ENCODE measurements at regions not wholly inside any gene's neighbourhood (a gene's known extent, or its start where the extent isn't known, plus 50 kb on each side); places are given as distances from the start of the nearest gene placed in this dataset.
A peak's percentile ranks its signal among the peaks of the same experiment; 100 is the strongest.

DNA sequence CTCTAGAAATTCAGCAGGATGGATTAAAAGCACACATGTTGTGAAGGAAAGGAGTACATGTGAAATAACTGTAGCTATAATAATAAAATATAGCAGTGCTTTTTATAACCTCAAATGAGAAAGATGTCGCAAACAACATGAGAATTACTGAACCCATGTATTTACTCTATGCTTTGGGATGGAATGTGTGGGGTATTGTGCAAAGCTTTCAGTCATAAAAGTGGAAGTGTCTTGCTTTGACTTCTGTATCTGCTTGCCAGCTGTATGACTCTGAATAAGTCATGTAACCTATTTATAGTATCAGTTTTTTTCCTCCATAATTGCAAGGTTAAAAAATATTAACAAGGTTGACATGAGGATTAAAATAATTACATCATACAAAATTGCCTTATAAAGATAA, 519.3 kb upstream of the CADM2 start:
- no peak for DNase-seq (ENCODE audit: low spot score)

DNA sequence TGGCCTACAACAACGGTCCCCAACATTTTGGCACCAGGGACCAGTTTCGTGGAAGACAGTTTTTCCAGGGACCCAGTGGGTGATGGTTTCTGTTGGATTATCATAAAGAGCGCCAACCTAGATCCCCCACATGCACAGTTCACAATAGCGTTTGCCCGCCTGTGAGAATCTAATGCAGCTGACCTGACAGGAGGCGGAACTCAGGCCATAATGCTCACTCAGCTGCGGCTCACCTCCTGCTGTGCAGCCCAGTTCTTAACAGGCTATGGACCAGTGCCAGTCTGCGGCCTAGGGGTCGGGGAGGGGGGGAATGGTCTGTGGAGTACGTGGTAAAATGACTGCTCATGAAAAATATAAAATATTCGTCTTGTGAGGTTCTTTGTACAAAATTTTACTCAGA, 518.5 kb upstream of the CADM2 start:
- no peak for DNase-seq (ENCODE audit: low spot score)

DNA sequence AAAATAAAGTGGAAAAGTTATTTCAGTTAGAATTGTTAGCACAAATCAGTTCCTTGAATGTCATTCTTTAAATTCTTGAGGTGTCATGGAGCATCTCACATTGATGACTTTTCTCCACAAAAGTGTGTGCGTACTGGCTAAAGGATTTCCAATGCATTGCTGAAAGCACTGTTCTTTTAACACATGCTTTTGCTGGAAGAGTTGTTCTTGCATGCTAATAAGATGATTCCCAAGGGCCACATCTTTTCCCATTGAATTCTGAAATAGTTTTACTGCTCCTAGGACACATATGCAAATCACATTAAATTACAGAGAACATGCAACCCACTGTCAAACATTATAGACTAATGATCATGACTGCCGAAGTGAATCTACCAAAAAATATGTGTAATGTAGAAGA, 516.3 kb upstream of the CADM2 start:
- no peak for DNase-seq (ENCODE audit: low spot score)

DNA sequence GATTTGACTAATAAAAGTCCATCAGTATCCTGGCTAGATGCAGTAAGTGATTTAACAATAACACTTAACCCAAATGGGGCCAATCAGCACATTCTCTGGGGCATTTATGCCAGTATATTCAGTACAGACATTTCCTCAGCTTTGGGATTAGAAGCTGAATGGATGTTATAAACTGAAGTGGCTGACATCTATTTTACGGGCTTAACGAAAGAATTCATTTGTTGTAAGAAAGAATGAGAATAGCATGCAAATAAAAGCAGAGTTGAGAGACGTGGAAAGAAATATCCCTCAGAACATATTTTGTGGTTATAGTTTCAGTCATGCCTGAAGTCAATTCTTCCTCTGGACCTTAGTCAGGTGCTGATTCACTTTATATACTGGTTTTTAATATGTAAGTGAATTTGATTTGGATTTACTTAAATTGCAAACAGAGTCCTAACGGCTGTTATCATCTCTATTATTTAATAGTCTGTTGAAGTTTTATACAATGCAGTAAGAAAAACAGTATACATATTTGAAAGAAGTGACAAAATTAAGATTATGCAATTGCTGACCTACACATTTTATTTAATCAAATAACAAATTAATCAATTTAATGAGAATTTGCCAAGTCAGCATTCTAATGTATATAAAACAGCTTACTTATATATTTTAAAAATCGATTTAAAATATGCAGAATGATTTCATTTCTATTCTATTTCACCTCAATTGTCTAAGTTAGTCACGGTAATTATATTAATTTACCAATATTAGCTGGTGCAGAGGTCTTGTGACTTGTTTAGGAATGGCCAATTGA, 513.9 kb upstream of the CADM2 start:
- no peak for DNase-seq (ENCODE audit: low spot score)

DNA sequence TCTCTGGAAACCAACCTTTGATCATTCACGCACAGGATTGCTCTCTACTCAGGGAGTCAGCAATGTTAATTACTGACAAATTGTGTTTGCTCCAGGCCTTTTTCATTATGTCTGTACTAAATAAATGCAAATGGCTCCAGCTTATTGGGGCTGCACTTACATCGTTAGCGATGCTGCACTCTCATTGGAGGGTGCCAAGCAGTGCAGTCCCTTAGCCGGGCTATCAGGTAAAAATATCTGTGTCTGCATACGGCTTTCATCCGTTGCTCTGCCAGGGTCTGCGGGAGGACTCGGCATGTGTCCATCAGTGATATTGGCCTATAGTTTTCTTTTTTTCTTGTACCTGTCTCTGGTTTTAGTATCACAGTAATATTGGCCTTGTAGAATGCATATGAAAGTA, 471.5 kb upstream of the CADM2 start:
- no peak for DNase-seq (ENCODE audit: low spot score)

DNA sequence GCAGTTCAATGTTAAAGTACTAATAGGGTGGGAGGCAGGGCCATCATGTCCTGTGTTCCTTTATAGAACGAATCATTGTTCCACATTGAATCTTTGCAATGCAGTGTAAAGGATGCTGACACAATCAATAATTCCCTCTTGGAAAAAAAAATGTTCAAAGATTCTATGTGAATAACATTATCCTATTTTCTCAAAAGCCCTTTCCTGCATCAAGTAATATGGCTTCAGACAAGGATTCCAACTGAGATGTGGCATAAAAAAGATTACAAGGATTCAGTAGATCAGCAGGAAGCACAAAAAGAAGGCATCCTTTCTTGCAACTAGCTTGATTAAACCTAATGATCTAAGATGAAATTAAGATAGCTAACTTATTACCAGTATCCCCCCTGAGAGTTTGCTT, 454.0 kb upstream of the CADM2 start:
- no peak for DNase-seq (ENCODE audit: low spot score)

DNA sequence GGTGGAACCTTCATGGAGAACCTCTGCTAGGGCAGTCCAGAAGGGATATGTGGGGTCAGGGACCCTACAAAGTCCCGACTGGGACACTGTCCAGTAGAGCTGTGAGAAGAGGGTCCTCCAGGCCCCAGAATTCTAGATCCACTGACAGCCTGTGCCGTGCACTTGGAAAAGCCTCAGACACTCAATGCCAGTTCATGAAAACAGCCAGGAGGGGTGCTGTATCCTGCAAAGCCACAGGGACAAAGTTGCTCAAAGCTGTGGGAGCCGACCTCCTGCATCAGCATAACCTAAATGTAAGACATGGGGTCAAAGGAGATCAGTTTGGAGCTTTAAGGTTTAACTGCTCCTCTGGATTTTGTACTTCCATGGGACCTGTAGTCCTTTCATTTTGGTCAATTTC, 448.8 kb upstream of the CADM2 start:
- no peak for DNase-seq (ENCODE audit: low spot score)

DNA sequence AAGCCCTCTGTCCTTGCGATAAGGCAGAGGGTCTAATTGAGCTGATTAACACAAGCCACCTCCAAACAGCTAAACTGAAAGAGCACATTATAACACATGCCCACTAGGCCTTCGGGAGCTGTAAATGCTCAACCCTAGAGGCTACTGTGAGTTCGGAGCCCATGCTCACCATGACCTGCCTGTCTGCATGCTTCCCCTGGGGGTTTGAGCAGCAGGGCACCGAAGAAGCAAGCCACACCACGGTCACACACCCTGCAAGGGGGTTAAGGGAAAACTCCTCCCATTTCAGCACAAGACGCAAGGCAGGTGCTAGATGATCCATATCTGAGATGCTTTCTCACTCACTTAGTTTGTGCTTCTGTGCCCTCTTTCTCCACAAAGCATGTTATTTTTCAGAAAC, 435.9 kb upstream of the CADM2 start:
- DNase-seq (ENCODE audit: low spot score) = no peak

DNA sequence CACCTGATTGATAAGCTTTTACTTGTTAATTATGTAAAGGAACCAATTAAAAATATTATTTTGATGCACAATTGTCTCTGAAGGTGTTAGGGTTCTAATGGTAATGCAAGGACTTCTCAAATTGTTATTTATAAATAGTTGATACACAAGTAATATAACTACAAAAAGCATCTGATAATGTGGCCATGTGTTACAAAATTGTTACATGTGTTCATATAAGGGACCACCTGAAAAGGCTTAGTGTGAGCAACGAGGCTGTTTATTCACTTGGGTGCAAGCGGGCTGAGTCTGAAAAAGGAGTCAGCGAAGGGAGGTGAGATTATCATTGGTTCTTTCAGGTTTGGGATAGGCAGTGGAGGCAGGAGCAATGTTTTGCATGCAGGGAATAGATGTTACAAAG, 421.9 kb upstream of the CADM2 start:
- no peak for DNase-seq (ENCODE audit: low spot score)

DNA sequence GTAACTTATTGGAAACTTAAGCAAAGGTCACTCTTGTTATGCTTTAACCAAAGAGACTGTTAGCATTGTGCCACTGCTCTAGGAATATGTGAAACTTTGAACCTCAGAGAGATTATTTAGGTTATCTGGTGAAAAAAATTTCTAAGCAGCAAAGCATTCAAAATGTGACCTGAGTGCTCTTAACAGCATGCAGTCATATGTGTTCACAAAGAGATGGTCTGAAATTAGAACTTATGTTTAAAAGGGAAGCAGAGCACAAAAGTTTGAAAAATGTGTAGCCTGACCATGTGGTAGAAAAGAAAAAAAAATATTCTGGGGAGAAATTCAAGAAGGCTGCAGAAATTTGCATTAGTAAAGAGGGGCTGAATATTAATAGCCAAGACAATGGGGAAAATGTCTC, 420.2 kb upstream of the CADM2 start:
- no peak for DNase-seq (ENCODE audit: low spot score)

DNA sequence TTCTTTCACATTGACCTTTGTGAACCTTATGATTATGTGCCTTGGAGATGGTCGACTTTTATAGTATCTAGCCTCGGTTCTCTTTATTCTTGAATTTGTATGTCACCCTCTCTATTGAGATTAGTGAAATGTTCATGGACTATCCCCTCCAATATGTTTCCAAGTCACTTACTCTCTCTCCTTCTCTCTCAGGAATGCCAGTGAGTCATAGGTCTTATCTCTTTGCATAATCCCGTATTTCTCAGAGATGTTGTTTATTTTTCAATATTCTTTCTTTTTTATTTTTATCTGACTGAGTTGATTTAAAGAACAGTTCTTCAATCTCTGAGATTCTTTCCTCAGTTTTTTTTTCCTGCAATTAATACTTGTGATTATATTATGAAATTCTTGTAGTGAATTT, 411.6 kb upstream of the CADM2 start:
- no peak for DNase-seq (ENCODE audit: low spot score)

DNA sequence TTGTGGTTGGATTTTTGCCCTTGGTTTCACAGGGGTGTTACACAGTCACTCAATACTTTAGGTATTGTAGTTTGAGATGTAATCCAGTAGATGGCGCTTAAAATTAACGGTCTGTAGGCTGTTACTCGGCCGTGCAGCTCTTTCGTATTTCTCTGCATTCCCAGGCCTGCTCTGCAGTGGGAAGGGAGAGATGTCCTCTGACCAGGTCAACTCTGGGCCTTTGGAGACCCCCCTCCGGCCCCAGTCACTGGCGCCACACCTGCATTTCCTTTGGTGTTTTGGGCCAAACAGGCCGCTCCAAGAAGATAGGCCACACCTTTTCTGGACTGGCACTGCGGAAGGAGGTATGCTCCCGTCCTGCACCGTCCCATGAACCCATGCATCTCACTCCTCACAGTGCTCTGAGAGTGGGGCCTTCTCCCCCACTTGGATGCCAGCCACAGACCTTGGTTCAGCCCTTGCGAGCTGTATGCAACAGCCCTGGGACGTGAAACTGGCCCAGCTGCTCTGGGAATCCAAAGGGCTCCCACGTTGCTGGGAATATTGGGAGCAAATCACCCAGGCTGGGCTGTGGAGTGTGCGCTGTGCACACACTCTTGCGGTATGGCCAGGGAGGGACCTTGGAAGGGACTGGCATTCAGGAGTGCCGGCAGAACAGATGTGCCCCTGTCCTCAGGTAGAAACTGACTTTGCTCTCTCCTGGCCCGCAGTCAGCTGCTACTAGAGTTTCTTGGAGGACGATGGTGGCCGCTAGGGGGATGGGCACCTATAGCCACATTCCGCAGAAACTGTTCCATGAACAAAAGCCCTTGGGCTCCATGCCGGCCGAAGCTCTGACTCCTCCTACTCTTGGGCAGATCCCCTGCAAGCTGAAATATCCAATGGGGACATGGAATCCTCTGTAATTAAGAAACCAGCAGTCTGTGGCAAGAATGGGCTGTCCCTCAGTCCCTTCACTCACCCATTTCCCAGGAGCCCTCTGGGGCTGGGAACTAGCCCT, 410.5 kb upstream of the CADM2 start:
- peak; percentile 5 for DNase-seq (ENCODE audit: low spot score)

DNA sequence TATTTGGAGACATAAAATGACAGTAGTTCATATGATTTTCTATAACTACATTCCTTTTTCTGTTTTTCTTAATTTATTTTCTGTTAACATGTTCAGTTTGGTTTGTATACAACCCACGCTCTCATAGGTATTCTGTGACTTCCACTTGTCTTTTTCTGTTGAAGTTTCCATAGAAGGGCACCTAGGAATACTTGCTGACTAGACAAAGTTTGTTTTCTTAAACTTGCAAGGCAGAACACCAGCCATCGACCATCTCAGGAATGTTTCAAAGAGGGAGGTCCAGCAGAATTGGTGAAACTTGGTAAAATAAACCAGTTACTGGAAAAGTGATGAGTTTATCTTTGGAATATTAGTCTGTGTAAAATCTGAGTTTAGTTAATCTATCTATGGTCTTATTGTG, 403.2 kb upstream of the CADM2 start:
- DNase-seq (ENCODE audit: low spot score) = no peak

DNA sequence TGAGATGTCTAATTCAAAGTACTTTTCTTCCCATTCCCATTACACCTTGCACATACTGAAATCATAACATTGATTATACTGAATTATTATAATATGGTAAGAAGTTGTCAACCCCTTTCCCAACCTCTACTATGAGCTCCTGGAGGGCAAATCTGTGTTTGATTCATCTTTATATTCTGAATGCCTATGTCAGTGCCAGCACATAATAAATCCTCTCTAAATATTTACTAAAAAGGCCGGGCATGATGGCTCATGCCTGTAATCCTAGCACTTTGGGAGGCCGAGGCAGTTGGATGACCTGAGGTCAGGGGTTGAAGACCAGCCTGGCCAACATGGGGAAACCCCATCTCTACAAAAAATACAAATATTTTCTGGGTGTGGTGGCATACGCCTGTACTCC, 392.5 kb upstream of the CADM2 start:
- no peak for DNase-seq (ENCODE audit: low spot score)

DNA sequence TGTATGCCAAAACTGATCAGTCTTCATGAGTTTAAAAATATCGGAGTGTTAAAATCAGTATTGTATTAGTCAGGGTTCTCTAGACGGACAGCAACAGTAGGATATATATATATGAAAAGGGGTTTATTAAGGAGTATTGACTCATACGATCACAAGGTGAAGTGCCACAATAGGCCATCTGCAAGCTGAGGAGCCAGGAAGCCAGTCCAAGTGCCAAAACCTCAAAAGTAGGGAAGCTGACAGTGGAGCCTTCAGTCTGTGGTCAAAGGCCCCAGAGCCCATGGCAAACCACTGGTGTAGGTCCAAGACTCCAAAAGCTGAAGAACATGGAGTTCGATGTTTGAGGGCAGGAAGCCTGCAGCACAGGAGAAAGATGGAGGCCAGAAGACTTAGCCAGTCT, 391.0 kb upstream of the CADM2 start:
- DNase-seq (ENCODE audit: low spot score) = no peak

DNA sequence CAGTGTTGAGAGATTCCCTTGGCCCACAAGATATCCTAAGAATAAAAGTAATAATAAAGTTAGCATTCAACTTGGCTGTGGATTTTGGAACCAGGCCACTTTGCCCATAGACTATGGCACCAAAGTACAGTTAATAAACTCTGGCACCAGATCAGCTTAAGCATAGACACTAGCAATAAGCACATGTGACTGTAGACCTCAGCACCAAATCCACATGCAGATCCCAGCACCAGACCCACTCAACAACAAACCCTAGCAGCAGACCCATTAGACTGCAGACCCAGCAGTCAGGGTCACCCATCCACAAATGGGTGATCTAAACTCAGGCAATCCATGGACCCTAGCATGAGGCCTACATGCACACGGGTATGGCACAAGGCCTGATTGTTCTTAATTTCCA, 384.8 kb upstream of the CADM2 start:
- DNase-seq (ENCODE audit: low spot score) = no peak

DNA sequence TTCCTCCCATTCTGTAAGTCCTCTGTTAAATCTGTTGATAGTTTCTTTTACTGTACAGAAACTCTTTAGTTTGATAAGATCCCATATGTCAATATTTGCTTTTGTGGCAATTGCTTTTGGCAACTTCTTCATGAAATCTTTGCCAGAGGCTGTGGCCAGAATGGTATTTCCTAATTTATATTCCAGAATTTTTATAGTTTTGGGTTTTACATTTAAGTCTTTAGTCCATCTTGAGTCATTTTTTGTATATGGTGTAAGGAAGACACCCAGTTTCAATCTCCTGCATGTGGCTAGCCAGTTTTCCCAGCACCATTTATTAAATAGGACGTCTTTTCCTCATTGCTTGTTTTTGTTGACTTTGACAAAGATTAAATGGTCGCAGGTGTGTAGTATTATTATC, 372.4 kb upstream of the CADM2 start:
- DNase-seq (ENCODE audit: low spot score) = no peak

DNA sequence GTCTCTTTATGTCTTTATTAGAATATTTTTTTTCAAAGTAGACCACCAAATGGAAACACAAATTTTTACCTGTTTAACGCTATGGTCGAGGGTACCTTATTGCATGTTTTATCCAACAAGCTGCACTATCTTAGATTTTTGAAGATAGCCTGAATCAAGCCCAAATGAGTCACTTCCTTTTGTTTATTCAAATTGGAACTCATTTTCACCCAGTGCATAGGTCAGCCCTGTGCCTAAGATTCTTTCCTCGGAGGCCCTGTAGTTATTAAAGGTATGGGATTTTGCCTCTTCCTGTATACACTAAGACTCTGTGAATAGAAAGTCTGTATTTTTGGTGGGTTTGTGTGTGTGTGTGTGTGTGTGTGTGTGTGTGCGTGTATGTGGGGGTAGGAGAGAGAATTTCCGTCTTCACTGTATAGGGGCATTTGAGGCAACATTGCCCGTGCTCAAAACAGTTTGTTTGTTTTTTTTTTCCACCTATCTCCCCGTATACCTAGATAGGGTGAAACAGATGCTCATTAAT, 358.0 kb upstream of the CADM2 start:
- DNase-seq (ENCODE audit: low spot score) = no peak

DNA sequence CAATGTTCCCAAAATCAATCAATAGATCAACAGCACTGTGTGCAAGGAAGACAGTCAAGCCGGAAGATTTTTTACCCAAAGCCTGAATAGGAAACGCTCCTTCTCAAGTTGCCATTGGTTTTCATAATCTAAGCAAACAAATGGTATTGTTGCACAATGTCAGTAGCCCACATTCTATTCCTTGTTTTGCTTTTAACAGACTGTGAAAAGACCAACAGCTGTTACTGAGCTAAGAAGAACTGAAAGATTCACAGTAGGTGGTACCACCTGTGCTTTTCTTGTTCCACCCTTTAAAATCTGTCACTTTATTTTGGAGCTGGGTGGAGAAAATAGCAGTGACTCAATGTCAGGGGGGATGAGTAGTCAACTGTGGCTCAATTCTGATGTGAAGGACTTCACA, 357.5 kb upstream of the CADM2 start:
- no peak for DNase-seq (ENCODE audit: low spot score)

DNA sequence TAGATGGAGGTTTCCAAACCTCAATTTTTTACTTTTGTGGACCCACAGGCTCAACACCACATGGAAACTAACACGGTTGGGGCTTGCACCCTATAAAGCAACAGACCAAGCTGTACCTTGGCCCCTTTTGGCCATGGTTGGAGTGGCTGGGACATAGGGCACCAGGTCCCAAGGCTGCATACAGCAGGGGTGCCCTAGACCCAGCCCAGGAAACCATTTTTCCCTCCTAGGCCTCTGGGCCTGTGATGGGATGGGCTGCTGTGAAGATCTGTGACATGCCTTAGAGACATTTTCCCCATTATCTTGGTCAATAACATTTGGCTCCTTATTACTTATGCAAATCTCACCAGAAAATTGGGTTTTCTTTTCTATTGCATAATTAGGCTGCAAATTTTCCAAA, 337.0 kb upstream of the CADM2 start:
- DNase-seq (ENCODE audit: low spot score) = no peak

DNA sequence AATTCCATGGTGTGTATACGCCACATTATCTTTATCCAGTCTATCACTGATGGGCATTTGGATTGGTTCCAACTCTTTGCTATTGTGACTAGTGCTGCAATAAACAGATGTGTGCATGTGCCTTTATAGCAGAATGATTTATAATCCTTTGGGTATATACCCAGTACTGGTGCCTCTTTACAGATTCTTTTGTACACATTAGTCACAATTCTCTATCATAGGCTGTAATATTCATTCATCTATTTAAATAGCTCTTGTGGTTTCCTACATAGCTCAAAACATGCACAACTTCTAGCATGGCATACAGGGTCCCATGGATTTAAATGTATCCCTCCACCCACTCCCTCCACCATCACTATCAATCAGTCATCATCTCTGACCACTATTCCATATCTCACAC, 324.1 kb upstream of the CADM2 start:
- DNase-seq (ENCODE audit: low spot score) = no peak

DNA sequence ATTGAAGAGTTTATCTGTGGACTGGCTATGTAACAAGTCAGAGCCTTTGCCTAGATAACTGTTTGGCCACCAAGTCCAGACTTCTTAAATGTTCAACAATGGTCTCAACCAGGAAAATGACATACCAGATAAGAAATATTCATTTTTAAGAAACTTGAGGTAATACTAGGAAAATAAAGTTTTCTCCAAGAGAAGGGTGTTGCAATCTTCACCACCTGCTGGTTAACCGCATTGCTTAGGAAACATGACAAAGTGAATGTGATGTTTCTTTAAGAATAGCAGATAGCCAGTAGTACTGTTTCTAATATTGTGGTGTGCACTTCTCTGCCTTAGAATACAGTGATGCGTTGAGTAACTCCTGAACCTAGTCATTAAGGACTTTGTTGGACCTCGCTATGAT, 321.5 kb upstream of the CADM2 start:
- no peak for DNase-seq (ENCODE audit: low spot score)

DNA sequence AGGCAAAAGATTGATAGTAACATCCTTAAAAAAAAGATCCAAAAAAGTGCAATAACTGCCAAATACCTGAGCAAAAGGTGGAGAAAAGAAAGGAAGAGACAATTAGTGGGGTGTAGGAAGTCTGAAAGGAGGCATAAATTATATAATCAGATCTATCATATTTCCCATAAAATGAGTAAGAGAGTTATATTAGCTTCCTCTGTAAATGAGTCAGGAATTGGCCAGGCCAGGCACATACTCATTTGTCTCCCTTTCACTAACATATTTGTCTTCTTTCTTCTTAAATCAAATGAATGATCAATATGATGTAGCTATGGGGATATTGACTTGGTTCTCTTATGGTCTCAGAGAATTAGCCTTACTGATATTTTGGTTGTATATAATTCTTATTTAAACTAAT, 292.3 kb upstream of the CADM2 start:
- no peak for DNase-seq (ENCODE audit: low spot score)
